ENCODE measurements at regions not wholly inside any gene's neighbourhood (a gene's known extent, or its start where the extent isn't known, plus 50 kb on each side); places are given as distances from the start of the nearest gene placed in this dataset.

DNA sequence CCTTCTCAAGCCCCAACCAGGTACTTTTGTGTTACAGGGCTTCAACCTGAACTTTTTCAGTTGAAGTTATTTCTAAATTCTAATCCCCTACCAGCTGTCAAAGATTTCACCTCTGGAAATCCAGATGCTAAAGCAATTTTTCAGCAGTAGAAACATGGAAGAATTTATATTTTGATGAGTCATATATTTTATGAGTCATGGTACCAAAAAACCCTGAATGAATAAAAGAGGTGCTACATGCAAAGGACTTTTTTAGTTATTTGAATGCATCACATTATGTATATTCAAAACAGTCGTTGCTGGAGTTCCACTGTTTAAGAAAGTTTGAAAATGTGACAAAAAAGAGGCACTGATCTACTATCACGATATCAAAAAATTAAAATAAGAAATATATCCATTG, 96.0 kb upstream of the ZNF385D start:
- TF ChIP-seq FOXP2 (optimal IDR thresholded peaks at IDR 0.05; ENCODE audit: borderline replicate concordance, extremely low read depth, extremely low read length, insufficient read depth) (no peak), TAF1 (IDR thresholded peaks at IDR 0.05; ENCODE audit: borderline replicate concordance, insufficient read depth, low read length) (no peak)

- TF ChIP-seq SIN3A (IDR thresholded peaks at IDR 0.05; ENCODE audit: borderline replicate concordance, insufficient read depth, low read length) (no peak), FOXP2 (optimal IDR thresholded peaks at IDR 0.05; ENCODE audit: borderline replicate concordance, extremely low read depth, extremely low read length, insufficient read depth) (no peak), POLR2AphosphoS5 (IDR thresholded peaks at IDR 0.05; ENCODE audit: low read depth, low read length) (no peak), REST (IDR thresholded peaks at IDR 0.05; ENCODE audit: insufficient read depth in 1 of 2, low read depth in 2 of 2, low read length in 2 of 2) (no peak), TAF1 (IDR thresholded peaks at IDR 0.05; ENCODE audit: borderline replicate concordance, insufficient read depth, low read length) (no peak)
Measured at GRCh38 chr3:21859124-21860081, 108.4 kb upstream of the ZNF385D start.

DNA sequence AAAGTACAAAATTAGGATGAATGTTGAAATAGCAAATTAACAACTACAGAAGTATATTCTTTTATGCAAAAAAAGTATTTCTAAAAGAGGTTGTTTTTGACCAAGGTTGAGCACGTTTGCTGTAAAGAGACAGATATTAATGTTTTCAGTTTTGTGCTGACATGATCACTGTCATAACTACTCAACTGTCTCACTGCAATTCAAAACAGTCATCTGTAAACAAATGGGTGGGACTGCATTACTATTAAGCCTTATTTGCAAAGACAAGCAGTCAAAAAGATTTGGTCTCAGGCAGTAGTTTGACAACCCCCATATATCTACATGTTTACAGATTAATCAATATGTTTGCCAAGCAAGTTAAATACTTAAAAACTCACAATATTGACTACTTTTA, 109.1 kb upstream of the ZNF385D start:
- TF ChIP-seq TAF1 (IDR thresholded peaks at IDR 0.05; ENCODE audit: borderline replicate concordance, insufficient read depth, low read length) (no peak), REST (IDR thresholded peaks at IDR 0.05; ENCODE audit: insufficient read depth in 1 of 2, low read depth in 2 of 2, low read length in 2 of 2) (no peak), SIN3A (IDR thresholded peaks at IDR 0.05; ENCODE audit: borderline replicate concordance, insufficient read depth, low read length) (no peak), POLR2AphosphoS5 (IDR thresholded peaks at IDR 0.05; ENCODE audit: low read depth, low read length) (no peak), FOXP2 (optimal IDR thresholded peaks at IDR 0.05; ENCODE audit: borderline replicate concordance, extremely low read depth, extremely low read length, insufficient read depth) (no peak)

DNA sequence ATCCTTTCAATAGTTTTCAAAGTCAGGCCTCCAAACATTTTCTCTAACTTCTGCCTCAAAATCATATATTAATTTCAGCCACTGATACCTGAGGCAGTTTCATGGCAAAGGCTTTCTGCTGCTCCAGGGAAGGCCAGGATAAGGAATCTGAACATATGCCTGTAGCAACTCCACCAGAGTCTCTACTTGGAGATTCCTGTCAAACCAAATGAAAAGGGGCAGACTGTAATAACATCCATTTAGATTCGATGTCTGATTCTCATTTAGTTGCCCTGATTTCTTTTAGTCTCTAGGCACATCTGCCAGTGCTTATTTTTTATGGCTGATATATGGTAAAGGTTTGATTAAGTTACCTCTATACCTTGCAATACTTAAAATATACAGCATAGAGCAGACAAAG, 109.6 kb upstream of the ZNF385D start:
- TF ChIP-seq REST (IDR thresholded peaks at IDR 0.05; ENCODE audit: insufficient read depth in 1 of 2, low read depth in 2 of 2, low read length in 2 of 2) (no peak), POLR2AphosphoS5 (IDR thresholded peaks at IDR 0.05; ENCODE audit: low read depth, low read length) (no peak), FOXP2 (optimal IDR thresholded peaks at IDR 0.05; ENCODE audit: borderline replicate concordance, extremely low read depth, extremely low read length, insufficient read depth) (no peak), TAF1 (IDR thresholded peaks at IDR 0.05; ENCODE audit: borderline replicate concordance, insufficient read depth, low read length) (no peak), SIN3A (IDR thresholded peaks at IDR 0.05; ENCODE audit: borderline replicate concordance, insufficient read depth, low read length) (no peak)

DNA sequence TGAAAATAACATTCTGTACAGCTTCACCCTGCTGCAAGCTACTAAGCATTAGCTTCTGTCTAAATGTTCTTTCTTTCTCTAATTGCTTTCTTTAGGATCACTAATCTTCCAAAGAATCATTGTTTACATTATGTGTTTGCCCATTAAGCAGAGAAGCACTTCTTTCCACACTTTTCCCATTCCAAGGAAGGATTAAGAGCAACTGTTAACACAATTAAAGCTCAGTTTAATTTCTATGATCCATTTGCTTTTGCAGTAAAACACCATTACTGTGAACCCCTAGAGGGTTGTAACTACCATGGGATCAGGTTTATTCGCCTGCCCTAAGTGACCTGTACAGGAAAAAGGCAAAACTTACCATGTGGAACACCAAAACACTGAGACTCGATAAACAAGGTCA, 125.8 kb upstream of the ZNF385D start:
- TF ChIP-seq POLR2AphosphoS5 (IDR thresholded peaks at IDR 0.05; ENCODE audit: low read depth, low read length) (no peak), FOXP2 (optimal IDR thresholded peaks at IDR 0.05; ENCODE audit: borderline replicate concordance, extremely low read depth, extremely low read length, insufficient read depth) (no peak), SIN3A (IDR thresholded peaks at IDR 0.05; ENCODE audit: borderline replicate concordance, insufficient read depth, low read length) (no peak), TAF1 (IDR thresholded peaks at IDR 0.05; ENCODE audit: borderline replicate concordance, insufficient read depth, low read length) (no peak), REST (IDR thresholded peaks at IDR 0.05; ENCODE audit: insufficient read depth in 1 of 2, low read depth in 2 of 2, low read length in 2 of 2) (no peak)
